Pons (tissue), 1 donor: ENCODE measurements at regions not wholly inside any gene's neighbourhood (a gene's known extent, or its start where the extent isn't known, plus 50 kb on each side); places are given as distances from the start of the nearest gene placed in this dataset.
"Not testable (repeated sequence)": the region's sequence is repeated elsewhere in the genome, so short reads cannot be mapped to it uniquely, and the experiment has no call there.

Source experiments
- DNase-seq: peaks from one replicate; pipeline ENCODE4 v3.0.0-alpha.2; 2016; ENCODE audit warnings: low spot score

- not testable (repeated sequence) for DNase-seq
These were observed 207.8 kb downstream of the USP6NL start for GRCh38 chr10:11403646-11404045.

GRCh38 chr10:11403116-11403515 is 208.3 kb downstream of the USP6NL start:
- no peak for DNase-seq

- no peak for DNase-seq
These were observed 209.1 kb downstream of the USP6NL start for GRCh38 chr10:11402392-11402791.

GRCh38 chr10:11401264-11402235 is 209.9 kb downstream of the USP6NL start:
- no peak for DNase-seq

GRCh38 chr10:11397980-11398580 is 213.4 kb downstream of the USP6NL start:
- peak; percentile 68 for DNase-seq

DNA sequence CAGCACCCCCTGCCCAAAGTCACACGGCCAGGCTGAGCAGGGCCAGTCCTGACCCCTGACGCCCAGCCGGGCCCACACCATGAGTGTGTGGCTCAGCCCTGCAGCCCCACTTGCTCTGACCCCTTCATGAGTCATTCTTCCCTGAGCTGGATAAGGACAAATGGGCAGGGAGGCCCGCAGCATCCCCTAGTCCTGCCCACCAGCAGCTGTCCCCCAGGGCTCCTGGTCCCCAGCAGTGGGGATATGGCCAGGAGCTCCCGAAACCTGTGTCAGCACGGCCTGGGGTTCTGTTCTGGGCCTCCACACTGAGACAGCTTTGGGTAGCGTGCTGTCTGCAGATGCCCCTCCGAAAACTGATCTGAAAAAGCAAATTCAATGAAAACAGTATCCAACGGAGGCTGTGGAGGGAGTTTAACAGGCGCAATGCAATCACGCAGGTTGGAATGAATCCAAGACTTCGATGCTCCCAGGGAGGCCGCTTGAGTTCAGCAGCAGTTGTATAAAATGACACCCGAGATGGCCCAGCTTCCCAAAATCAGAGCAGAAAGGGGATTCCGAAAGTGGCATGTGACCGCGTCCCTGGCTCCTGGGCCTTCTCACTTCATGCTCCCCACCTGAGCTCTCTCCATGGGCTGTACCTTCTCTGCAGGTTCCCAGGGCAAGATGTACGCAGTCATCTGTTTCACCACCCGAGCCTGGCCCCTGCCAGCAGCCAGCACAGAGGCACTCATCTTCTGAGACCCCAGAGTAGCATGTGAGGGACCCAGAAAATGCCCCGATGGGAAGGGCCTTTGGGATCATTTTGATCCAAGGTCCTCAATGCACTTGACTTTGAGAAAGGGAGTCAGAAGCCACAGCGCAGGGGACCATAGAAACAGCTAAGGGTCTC is 214.1 kb downstream of the USP6NL start:
- no peak for DNase-seq

- no peak for DNase-seq
These were observed 215.0 kb downstream of the USP6NL start for GRCh38 chr10:11396311-11396955.

GRCh38 chr10:11395581-11396310 is 215.7 kb downstream of the USP6NL start:
- no peak for DNase-seq

- DNase-seq = no peak
These were observed 216.3 kb downstream of the USP6NL start for GRCh38 chr10:11395161-11395560.

- DNase-seq = no peak
These were observed 217.6 kb downstream of the USP6NL start for GRCh38 chr10:11393858-11394257.

DNA sequence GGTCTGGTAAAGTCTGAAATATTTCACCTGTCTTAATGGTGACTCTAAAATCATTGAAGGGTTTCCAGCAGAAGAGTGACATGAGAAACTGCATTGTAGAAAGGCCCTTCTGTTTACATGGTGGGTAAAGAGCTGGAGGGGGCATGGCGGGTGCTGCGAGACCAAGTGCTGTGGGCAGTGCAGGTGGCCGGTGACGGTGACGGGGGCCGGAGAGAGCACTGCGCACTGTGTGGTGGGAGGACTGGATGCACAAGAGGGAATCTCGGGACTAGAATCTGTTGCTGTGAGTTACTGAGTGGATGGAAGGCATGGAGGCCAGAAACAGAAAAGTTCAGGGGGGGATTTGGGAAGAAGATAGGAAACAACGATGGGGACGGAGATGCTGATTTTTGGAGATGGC is 218.7 kb downstream of the USP6NL start:
- DNase-seq = no peak

DNA sequence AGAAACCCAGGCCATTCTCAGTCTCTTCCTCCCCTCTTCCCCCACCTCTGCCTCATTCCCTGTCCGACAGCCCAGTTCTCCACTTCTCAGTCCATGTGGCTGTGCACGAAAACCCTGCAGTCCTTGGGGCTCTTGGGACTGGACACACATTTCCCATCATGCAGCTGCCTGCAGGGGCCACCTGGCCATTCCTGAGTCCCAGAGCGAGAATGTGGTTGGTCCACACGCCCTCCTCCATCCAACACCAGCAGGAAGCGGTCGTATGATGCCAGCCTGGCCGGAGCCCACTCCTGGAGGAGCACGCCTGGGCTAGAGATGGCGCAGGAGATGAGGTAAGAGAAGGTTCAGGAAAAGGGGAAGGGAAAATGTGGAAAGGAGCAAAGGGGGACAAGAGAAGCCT is 222.5 kb downstream of the USP6NL start:
- no peak for DNase-seq

GRCh38 chr10:11387551-11388222 is 223.8 kb downstream of the USP6NL start:
- no peak for DNase-seq

DNA sequence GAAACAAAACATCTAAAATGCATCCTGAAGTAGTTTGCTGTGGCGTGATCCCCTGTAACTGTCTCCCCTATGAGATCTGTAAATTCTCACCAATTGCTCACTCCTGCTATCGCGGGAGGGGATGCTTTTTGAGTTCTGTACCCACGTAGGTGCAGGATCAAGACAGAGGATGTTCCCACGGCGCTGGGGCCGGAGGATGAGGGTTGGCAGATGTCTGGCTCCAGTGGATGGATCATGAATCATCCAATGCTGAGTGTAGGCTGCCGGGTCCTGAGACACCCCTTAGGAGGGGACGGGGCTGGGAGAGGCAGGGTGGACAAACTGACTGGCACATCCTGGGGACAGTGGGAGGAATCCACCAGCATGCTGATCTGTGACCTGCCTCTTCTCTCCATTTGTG is 224.4 kb downstream of the USP6NL start:
- DNase-seq = no peak
